H4 (cell line): ENCODE measurements at regions not wholly inside any gene's neighbourhood (a gene's known extent, or its start where the extent isn't known, plus 50 kb on each side); places are given as distances from the start of the nearest gene placed in this dataset.
"Not testable (repeated sequence)": the region's sequence is repeated elsewhere in the genome, so short reads cannot be mapped to it uniquely, and the experiment has no call there.

Experiments
- DNase-seq: peaks from one replicate; pipeline ENCODE4 v3.0.0-alpha.2; 2015; ENCODE audit warnings: low spot score

DNA sequence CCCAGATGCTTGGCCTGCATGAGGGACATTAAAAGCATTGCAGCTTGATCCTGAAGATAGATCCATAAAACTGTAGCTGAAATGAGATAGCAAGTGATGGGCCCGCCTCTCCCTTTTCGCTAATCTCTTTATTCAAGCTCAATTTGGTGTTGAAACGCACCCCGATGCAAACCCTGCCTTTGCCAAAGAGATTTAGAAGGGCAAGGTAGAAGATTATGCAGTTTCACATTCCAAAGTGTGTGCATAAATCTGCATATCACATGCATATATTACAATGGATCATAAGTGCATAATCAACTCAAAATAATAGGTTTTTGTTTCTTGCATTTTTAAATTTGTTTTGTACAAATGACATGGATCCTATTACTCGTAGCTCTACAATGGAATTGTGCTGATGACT lies 80.1 kb upstream of the SHANK2 start:
- DNase-seq, result no peak

DNA sequence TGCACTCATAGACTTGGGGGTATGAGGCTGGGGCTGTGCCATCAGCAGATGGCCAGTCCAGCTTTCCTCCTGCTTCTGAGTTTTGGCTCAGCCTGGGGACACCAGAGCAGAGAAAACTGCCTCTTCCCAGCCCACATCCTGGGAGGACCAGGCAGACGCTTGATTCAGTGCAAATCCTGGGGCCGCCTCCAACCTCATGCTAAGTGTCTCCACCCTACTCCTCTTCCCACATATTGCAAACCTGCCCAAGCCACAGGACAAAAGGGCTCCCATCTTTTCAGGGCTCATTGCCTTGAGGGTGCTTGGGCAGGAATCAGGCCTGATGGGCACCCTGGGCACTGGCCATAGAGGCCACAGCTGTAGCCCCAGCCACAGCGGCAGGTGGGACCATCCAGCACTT lies 79.7 kb upstream of the SHANK2 start:
- no peak for DNase-seq

DNA sequence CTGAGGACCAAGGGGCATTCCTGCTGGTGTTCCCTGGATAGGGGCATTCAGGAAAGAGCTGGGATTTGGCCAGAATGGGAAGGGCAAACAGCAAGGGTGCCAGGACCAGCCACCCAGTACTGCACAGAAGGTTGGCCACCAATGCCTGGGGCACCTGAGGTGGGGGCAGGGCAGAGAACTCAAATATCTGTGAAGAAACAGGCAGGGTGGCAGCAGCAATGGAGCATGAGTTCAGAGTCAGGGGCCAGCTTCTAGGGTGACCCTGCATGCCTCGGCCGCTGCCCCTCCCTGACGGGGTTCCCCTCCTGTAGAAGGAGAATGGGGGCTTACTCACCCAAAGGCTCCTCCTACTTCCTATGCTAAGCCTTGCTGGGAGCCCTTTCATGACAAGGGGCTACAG lies 79.3 kb upstream of the SHANK2 start:
- DNase-seq, result no peak

DNA sequence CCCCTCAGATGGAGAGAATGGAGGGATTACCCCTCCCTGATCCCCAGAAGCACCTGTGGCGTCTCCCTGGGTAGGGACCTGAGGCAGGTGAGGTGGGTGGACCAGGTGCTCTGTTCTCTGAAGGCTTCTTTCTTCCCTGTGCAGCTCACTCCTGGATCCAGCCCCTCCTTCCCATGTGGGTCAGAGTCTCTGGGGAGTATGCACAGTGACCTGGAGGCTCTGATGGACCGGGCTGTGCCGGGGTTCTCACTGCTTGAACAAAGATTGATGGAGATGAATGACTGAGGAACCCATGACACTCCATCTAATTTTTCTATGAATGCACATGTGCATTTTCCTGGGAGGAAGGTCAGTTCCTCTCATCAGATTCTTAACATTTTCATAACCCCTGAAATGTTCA lies 78.6 kb upstream of the SHANK2 start:
- DNase-seq, result no peak

DNA sequence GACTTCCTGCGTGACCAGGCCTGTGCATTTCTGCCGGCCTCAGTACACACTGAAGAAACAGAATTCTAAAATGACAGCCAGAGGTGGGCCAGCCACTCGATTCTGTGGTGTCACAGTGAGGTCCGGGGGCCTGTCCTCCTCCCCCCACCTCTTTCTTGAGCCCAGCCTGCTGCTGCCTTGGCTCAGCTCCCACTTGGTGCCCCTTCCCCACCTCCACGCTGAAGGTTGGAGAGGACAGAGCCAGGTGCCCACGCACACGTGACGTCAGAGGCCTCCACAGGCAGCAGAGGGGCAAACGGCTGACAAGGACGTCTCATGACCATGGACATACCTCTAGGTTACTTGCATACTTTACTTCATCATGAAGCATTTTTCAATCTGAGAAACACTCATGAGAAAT lies 78.0 kb upstream of the SHANK2 start:
- DNase-seq, result no peak

DNA sequence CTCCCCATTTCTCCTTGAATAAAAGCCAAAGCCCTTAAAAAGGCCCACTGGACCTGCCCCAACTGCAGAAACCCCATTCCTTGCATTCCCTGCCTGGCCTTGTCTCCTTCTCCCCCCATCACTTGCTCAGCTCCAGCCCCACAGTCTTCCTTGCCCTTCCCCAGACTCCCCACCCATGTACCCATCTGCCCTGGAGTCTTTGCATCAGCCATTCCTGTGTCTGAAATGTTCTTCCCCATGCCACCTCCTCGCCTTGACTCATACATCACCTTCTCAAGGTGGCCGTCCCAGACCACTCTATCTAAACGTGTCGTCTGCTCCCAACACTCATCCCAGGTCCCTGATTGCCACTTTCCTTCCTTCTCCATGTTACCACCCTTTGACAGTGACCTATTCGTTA lies 77.4 kb upstream of the SHANK2 start:
- DNase-seq, result no peak

DNA sequence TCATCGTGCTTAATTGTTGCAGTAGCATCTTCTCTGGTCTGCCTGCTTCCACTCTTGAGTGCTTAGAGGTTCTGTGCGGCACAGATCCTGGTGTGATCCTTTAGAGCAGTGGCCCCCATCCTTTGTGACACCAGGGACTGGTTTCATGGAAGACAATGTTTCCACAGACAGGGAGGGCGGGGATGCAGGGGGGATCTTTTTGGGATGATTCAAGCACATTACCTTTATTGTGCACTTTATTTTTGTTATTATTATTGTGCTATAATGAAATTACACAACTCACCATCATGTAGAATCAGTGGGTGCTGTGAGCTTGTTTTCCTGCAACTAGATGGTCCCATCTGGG lies 76.8 kb upstream of the SHANK2 start:
- DNase-seq, result no peak

DNA sequence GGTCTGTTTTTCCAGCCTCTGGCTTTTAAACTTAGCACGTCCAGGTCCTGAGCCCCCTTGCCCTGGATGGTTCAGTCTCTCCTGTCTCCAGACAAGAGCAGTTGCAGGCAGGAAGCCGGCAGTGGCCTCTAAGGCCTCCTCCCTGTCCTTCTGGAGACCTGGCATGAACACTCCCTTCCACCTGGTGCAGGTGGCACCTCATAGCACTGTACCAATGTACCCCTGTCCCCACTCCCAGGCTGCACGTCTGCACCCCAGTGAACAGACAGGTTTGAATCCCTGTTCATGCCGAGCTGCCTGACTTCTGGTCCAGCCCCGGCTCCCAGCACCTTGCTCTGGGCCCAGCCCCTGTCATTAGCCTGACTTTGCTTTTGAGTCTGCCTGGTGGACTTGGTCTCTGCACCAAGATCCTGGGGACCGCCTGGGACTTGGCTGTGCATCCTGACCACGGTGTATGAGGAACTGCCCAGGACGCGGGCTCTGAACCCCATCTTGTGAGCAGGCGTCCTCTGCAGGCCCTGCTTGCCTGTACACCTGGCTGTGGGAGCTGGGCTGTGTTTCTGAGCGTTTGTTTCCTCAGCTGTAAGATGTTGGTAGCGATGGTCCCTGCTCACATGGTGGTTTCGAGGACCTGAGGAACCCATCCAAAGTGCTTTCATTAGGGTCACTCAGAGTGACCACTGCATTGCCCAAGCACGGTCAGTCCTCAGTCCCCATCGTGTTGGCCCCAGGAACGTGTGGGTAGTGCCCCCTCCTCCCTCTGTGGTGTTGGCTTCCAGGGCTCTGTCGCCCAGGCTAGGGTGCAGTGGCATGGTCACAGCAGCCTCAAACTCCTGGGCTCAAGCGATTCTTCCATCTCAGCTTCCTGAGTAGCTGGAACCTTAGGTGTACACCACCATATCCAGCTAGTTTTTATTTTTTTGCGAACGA lies 75.0 kb upstream of the SHANK2 start:
- no peak for DNase-seq

DNA sequence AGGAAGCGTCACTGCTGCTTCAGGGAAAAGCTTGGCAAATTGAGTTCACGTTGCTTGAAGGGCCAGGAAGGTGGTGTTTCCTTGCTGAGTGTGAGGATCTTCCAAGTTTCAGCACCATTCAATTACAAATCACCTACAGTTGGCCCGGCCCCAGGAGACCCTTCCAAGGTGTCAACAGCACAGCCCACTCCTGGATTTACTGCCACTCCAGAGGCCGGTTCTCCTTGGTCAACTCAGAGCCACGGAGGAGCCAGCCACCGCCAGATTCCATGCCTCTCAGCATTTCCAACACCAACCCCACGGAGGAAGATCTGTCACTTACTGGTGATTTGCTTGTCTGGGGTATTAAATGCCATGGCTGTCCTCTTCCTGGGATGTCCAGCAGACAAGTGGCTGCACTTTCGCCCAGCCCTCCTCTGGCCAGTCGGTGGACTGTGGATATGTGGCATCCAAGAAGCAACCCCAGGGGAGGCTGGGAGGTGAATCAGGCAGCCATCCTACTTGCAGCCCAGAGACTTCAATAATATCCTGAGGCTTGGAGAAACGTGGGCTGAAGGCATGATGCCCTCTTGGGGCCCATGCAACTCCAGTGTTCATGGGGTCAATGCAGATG lies 74.1 kb upstream of the SHANK2 start:
- no peak for DNase-seq

DNA sequence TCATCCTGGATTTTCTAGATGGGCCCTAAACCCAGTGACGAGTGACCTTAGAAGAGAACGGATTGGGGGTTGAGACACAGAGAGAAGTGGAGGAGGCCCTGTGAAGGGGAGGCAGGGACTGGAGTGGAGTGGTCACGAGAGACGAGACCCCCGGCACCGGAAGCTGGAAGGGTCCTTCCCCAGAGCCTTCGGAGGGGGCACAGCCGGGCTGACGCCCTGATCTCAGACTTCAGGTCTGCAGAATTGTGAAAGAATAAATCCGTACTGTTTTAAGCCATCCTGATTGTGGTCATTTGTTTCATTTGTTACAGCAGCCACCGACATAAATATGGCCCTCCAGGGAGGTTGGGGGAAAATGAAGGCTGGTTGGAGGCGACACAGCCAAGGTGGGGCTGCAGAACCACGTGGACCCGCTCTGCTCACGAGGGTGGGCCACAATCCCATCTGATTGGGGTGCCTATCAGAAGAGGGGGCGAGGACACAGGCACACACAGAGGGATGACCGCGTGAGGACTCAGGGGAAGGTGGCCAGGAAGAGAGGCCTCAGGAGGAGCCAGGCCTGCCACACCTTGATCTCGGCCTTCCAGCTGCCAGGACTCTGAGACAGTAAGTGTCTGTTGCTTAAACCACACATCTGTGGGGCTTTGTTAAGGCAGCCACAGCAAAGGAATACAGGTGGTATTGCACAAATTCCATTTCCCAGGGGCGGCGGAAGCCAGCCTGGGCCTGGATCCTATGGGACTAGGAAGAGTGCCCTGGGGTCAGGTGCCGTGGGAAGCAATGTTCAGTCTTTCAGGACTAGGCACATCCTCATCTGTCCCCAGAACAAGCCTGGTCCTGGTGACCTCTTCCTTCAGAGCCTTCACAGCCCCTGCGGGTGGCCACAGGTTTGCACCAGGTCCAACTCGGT lies 73.3 kb upstream of the SHANK2 start:
- no peak for DNase-seq

DNA sequence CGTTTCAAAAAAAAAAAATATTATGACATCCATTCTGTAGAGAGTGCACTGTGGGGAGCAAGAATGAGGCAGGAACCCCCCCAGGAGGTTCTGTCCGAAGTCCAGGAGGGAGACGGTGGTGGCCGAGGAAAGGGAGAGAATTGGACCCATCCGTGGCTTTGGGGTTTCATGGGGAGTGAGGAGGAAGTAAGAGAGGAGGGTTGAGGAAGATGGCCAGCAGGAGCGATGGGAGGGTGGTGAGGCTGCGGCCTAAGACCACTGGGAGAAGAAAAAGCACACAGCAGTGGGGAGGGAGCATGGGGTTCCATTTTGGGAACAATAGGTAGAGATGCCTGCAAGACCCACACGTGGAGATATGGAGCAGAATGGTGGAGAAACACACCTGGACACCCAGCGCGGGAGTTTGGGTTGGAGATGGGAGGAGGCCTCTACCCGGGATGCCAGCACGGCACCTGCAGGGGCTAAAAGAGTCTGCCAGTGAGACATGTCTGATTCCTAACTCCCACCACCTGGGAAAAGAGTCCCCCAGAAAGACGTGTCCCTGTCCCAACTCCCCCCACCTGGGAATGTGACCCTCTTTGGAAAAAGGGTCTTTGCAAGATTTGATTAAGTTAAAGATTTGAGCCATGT lies 72.5 kb upstream of the SHANK2 start:
- DNase-seq, result no peak

DNA sequence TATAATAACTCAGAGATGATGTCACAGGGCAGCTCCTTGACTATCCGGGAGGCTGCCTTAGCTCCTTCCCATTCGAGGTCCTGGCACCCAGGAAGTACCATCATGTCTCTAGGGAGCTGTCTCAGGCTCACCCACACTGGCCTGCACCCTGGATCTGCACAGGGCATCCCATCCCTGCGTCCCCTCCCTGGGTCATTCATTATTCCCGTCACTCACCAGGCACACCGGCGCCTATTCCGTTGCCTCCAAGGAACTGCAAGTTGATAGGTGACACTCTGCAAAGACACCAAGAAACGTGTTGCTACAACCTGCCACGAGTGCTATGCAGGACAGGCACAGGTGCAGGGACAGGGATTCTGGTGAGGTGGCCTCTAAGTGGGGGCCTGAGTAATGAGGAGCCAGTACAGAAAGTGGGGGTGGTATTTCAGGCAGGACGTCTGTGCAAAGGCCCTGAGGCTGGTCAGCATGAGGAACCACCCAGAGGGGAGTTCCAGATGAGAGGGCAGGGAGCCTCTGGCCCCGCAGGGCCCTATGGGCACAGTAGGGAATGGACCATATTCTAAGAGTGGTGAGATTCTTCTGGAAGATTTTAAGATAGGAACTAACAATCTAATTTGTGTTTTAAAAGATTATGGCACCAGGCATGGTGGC lies 71.6 kb upstream of the SHANK2 start:
- DNase-seq, result no peak

DNA sequence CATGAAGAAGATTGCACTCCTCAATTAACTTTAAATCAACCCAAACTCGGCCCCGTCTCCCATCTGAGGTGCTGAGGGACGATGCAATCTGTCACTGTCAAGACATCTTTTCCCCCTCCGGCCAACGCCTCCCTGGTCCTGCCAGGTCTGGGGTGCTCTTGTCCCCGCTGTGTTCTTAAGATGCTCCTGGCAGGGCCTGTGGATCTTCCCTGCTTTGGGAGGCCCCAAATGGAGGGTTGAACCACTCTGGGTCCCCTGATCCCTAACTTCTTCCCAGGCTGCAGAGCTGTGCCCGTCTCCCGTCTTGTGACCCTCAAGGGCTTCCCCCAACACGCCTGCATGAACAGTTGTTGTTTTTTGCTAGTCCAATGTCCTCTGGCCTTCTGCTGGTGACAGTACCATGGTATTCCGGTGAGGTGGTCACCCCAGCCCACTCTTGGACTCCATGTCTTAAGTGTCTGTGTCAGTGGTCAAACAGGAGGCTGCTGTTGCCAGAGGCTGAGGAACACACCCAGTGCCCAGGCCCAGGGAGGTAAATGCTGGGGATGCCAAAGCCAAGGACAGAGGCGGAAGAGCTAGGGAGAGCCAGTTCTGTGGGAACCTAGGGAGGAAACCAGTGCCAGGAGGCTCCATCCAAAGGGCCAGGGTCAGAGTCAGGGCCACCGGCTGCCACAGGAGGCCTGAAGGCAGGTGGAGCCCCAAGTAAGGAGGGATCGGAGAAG lies 70.6 kb upstream of the SHANK2 start:
- no peak for DNase-seq

DNA sequence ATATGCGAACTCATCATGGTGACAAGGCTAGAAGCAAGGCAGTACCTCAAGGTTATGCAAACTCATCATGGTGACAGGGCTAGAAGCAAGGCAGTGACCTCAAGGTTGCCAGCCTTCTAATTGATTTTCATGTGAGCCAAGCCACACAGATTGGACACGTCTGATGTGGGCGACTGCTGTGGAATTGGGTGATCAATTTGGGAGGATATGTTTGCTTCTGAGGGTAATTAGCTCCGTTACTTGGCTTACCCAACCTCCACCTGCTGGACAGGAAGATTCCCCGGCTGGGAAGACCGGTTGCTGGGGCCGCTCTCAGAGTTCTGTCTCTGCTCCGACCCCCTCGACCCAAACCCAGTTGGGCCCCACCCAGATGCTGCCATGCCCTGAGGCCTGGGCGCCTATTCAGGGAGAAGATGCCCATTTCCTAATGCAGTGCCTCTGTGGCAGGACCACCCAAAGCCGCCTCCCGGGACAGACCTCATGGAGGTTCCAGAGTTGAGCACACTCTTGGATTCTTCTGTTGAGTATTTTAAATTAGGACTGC lies 69.9 kb upstream of the SHANK2 start:
- DNase-seq, result no peak

DNA sequence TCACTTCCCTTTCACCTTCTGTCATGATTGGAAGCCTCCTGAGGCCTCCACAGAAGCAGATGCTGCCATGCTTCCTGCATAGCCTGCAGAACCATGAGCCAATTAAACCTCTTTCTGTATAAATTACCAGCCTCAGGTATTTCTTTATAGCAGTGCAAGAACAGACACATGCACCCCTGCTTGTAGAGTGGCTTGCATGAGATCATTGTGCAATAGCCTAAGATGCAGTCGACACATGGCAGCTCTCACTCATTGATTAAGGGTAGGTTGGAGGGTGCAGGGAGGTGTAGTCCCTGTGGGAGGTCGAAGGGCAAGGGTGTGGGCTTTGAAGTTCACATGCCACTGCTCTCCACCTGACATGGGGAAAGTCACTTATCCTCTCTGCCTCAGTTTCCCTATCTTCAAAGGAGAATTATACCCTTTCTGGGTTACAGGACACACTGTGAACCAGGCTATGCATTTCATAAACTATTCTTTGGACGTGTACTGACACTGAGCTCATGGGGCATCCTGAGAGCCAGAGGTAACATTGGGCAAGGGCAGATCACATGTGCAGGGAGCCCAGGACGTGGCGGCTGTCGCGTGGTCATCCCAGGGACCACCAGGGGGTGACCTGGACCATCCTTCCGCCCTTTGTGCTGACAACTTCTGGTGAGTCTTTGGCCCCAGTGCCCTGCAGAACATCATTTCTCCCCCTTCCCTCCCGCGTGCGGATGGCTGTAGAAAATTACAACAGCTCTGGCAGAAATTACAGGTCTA lies 69.2 kb upstream of the SHANK2 start:
- no peak for DNase-seq

DNA sequence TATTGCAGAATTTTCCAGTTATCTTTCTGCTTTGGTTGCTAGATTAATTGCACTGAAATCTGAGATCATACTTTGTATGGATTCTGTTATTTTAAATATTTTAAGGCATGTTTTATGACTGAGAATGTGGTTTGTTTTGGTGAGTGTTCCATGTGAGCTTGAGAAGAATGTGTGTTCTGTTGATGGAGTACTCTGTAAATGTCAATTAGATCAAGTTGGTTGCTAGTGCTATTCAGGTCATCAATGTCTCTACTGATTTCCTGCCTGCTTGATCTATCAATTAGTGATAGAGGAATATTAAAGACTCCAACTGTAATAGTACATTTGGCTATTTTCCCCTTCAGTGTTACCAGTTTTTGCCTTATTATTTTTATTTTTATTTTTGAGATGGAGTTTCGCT lies 64.3 kb upstream of the SHANK2 start:
- no peak for DNase-seq

DNA sequence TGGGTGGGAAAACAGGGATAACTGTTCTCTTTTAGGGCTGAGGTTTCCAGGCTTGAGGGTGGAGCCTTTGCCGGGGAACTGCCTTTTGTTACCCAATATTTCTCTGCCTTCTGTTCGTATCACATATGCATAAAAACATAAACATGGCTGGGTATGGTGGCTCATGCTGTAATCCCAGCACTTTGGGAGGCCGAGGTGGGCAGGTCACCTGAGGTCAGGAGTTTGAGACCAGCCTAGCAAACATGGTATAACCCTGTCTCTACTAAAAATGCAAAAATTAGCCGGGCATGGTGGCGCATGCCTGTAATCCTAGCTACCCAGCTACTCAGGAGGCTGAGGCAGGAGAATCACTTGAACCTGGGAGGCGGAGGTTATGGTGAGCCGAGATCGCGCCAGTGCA lies 60.2 kb upstream of the SHANK2 start:
- DNase-seq, result not testable (repeated sequence)

DNA sequence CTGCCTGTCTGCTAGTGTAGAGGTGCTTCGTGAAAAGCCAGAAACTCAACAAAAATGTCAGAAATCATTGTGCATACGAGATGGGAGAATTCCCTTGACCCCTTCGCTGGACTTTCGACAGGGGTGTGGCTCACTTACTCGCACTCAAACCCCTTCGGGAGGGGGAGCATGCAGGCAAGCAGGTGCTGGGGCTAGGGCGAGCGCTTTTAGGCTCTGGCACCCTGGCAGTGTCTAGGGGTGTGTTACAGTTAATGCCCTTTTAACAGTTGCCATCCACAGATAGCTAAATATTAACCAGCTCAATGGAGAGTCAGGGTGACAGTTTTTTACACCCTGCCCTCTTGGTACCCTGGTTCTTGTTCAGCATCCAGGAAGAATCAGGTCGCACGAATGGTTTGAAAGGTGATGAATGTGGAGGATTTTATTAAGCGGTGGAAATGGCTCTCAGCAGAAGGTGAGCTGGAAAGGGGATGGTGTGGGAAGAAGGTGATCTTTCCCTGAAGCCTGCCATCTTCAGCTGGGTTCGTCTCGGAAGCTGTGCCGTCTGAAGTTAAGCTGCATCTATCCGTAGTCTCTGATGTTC lies 59.6 kb upstream of the SHANK2 start:
- no peak for DNase-seq

DNA sequence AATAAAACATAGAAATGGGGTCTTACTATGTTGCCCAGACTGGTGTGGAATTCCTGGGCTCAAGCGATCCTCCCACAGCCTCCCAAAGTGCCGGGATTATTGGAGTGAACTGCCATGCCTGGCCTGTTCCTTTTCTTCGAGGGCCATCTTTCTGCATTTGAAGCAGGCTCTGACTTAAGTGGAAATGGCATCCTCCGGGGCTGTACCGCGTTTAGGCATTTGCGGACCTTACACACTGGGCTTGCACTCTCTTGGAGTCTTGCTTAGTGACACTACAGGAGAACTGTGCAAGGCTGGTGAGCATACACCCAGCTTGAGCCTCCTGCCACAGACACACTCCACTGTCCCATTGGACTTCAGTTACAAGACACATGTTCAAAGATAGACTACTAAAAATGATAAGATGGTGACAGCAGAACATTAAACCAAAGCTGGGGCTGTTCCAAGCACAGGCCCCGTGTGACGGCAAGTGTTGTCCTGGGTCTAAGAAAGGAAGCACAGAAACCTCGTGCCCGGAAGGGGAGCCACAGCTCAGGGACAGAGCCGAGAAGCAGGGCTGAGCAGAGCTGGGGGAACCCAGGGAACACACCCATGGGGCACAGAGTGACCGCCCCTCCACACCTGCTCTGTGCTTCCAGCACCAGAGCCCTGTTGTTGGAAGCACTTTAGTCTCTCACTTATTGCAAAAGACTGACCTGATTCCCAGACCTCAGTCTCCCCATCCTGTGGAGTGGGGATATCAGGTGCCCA lies 59.0 kb upstream of the SHANK2 start:
- no peak for DNase-seq
